Central memory CD8-positive, alpha-beta T cell (primary cell): ENCODE measurements at regions not wholly inside any gene's neighbourhood (a gene's known extent, or its start where the extent isn't known, plus 50 kb on each side); places are given as distances from the start of the nearest gene placed in this dataset.
"Not testable (repeated sequence)": the region's sequence is repeated elsewhere in the genome, so short reads cannot be mapped to it uniquely, and the experiment has no call there.

Experiments
- ATAC-seq: fragments of 150-1000 bp; cut with Tn5 transposase; replicated peaks from 2 replicates; pipeline ENCODE4 v1.10.0; 2022; ENCODE audit warnings: mild to moderate bottlenecking, moderate FRiP score, moderate number of reproducible peaks; ENCODE audit not compliant: poor library complexity, severe bottlenecking; ENCODE audit errors: extremely low read depth
- DNase-seq, 2 donors: peaks; one replicate each; pipeline ENCODE4 v3.0.0; 2021; ENCODE audit warnings: low spot score in 2 of 2
- H3K27ac Mint-ChIP-seq: one replicate; pipeline ENCODE4 v1.8.0; 2022; ENCODE audit warnings: low read depth, mild to moderate bottlenecking, moderate library complexity, mixed read lengths
- H3K27me3 Mint-ChIP-seq: one replicate; pipeline ENCODE4 v1.8.0; 2022; ENCODE audit warnings: mixed read lengths
- H3K36me3 Mint-ChIP-seq: one replicate; pipeline ENCODE4 v1.8.0; 2022; ENCODE audit warnings: mild to moderate bottlenecking, moderate library complexity, mixed read lengths; ENCODE audit not compliant: insufficient read depth
- H3K4me1 Mint-ChIP-seq: one replicate; pipeline ENCODE4 v1.8.0; 2022; ENCODE audit warnings: mixed read lengths
- H3K4me3 Mint-ChIP-seq: one replicate; pipeline ENCODE4 v1.8.0; 2022; ENCODE audit warnings: mild to moderate bottlenecking, moderate library complexity, mixed read lengths
- H3K9me3 Mint-ChIP-seq: one replicate; pipeline ENCODE4 v1.8.0; 2022; ENCODE audit warnings: mixed read lengths

- ATAC-seq (no peak), DNase-seq (no peak)
- Mint-ChIP-seq H3K36me3 (no peaks in the 10 kb centered on the region), H3K4me1 (no peaks in the 10 kb centered on the region), H3K9me3 (no peaks in the 10 kb centered on the region), H3K27ac (no peak overlapping the region), H3K4me3 (no peak overlapping the region), H3K27me3 (no peaks in the 10 kb centered on the region)
These were observed 190.2 kb upstream of the MYO3A start for GRCh38 chr10:25743832-25744231.

GRCh38 chr10:25744574-25744973 lies 189.5 kb upstream of the MYO3A start:
- H3K4me3 Mint-ChIP-seq, result no peak overlapping the region

GRCh38 chr10:25745976-25746375 lies 188.1 kb upstream of the MYO3A start:
- DNase-seq, result no peak
- Mint-ChIP-seq H3K4me1 (no peaks in the 10 kb centered on the region), H3K4me3 (no peak overlapping the region), H3K27ac (no peak overlapping the region), H3K27me3 (no peaks in the 10 kb centered on the region), H3K9me3 (no peaks in the 10 kb centered on the region), H3K36me3 (no peaks in the 10 kb centered on the region)
- no peak for ATAC-seq

More at GRCh38 chr10:25744574-25744973, 189.5 kb upstream of the MYO3A start:
- no peaks in the 10 kb centered on the region for H3K27me3 Mint-ChIP-seq
- H3K4me1 Mint-ChIP-seq, result no peaks in the 10 kb centered on the region
- no peaks in the 10 kb centered on the region for H3K9me3 Mint-ChIP-seq
- no peaks in the 10 kb centered on the region for H3K36me3 Mint-ChIP-seq
- no peak for ATAC-seq
- no peak for DNase-seq
- no peak overlapping the region for H3K27ac Mint-ChIP-seq

- ATAC-seq (no peak), DNase-seq (no peak)
- Mint-ChIP-seq H3K27ac (no peak overlapping the region), H3K4me3 (no peak overlapping the region), H3K9me3 (no peaks in the 10 kb centered on the region), H3K36me3 (no peaks in the 10 kb centered on the region), H3K4me1 (no peaks in the 10 kb centered on the region), H3K27me3 (no peaks in the 10 kb centered on the region)
These were observed 186.9 kb upstream of the MYO3A start for GRCh38 chr10:25747084-25747483.

GRCh38 chr10:25748509-25748908 lies 185.5 kb upstream of the MYO3A start:
- no peak for DNase-seq

GRCh38 chr10:25753776-25754175 lies 180.3 kb upstream of the MYO3A start:
- no peaks in the 10 kb centered on the region for H3K9me3 Mint-ChIP-seq
- no peak for ATAC-seq

More at GRCh38 chr10:25748509-25748908, 185.5 kb upstream of the MYO3A start:
- ATAC-seq, result no peak
- H3K4me1 Mint-ChIP-seq, result no peaks in the 10 kb centered on the region
- no peak overlapping the region for H3K27ac Mint-ChIP-seq
- no peaks in the 10 kb centered on the region for H3K27me3 Mint-ChIP-seq
- no peaks in the 10 kb centered on the region for H3K9me3 Mint-ChIP-seq
- H3K36me3 Mint-ChIP-seq, result no peaks in the 10 kb centered on the region
- H3K4me3 Mint-ChIP-seq, result no peak overlapping the region

GRCh38 chr10:25755874-25756273 lies 178.2 kb upstream of the MYO3A start:
- H3K27ac Mint-ChIP-seq, ATAC-seq, H3K36me3 Mint-ChIP-seq, H3K9me3 Mint-ChIP-seq, DNase-seq, H3K27me3 Mint-ChIP-seq, H3K4me3 Mint-ChIP-seq, H3K4me1 Mint-ChIP-seq: not testable (repeated sequence)

More at GRCh38 chr10:25753776-25754175, 180.3 kb upstream of the MYO3A start:
- H3K27ac Mint-ChIP-seq, result no peak overlapping the region
- no peaks in the 10 kb centered on the region for H3K36me3 Mint-ChIP-seq
- no peak for DNase-seq
- H3K27me3 Mint-ChIP-seq, result no peaks in the 10 kb centered on the region
- H3K4me3 Mint-ChIP-seq, result no peak overlapping the region
- no peaks in the 10 kb centered on the region for H3K4me1 Mint-ChIP-seq

- no peak overlapping the region for H3K4me3 Mint-ChIP-seq
- H3K9me3 Mint-ChIP-seq, result no peaks in the 10 kb centered on the region
- no peaks in the 10 kb centered on the region for H3K36me3 Mint-ChIP-seq
- ATAC-seq (no peak), DNase-seq (no peak)
- no peaks in the 10 kb centered on the region for H3K4me1 Mint-ChIP-seq
- H3K27ac Mint-ChIP-seq, result no peak overlapping the region
- no peaks in the 10 kb centered on the region for H3K27me3 Mint-ChIP-seq
These were observed 177.2 kb upstream of the MYO3A start for GRCh38 chr10:25756784-25757183.

- ATAC-seq (no peak), DNase-seq (no peak)
- H3K9me3 Mint-ChIP-seq, result no peaks in the 10 kb centered on the region
- no peaks in the 10 kb centered on the region for H3K27me3 Mint-ChIP-seq
- H3K27ac Mint-ChIP-seq, result no peak overlapping the region
- no peak overlapping the region for H3K4me3 Mint-ChIP-seq
- no peaks in the 10 kb centered on the region for H3K4me1 Mint-ChIP-seq
- no peaks in the 10 kb centered on the region for H3K36me3 Mint-ChIP-seq
These were observed 176.0 kb upstream of the MYO3A start for GRCh38 chr10:25758041-25758457.

GRCh38 chr10:25758511-25758910 lies 175.5 kb upstream of the MYO3A start:
- Mint-ChIP-seq H3K27ac (no peak overlapping the region), H3K36me3 (no peaks in the 10 kb centered on the region), H3K9me3 (no peaks in the 10 kb centered on the region), H3K4me3 (no peak overlapping the region), H3K4me1 (no peaks in the 10 kb centered on the region), H3K27me3 (no peaks in the 10 kb centered on the region)
- DNase-seq (no peak), ATAC-seq (no peak)

- no peaks in the 10 kb centered on the region for H3K36me3 Mint-ChIP-seq
- H3K9me3 Mint-ChIP-seq, result peaks cover 7% of the 10 kb centered on the region
- DNase-seq, result no peak
- H3K27me3 Mint-ChIP-seq, result peaks cover 10% of the 10 kb centered on the region
- no peaks in the 10 kb centered on the region for H3K4me1 Mint-ChIP-seq
- H3K4me3 Mint-ChIP-seq, result no peak overlapping the region
- ATAC-seq, result no peak
- H3K27ac Mint-ChIP-seq, result no peak overlapping the region
These were observed 172.1 kb upstream of the MYO3A start for GRCh38 chr10:25761937-25762336.

GRCh38 chr10:25766213-25766612 lies 167.8 kb upstream of the MYO3A start:
- DNase-seq (no peak), ATAC-seq (no peak)
- H3K9me3 Mint-ChIP-seq, result peaks cover 7% of the 10 kb centered on the region
- H3K27me3 Mint-ChIP-seq, result peaks cover 10% of the 10 kb centered on the region
- H3K4me1 Mint-ChIP-seq, result no peaks in the 10 kb centered on the region
- H3K27ac Mint-ChIP-seq, result no peak overlapping the region
- H3K4me3 Mint-ChIP-seq, result no peak overlapping the region
- H3K36me3 Mint-ChIP-seq, result no peaks in the 10 kb centered on the region

- Mint-ChIP-seq H3K9me3 (peaks cover 7% of the 10 kb centered on the region), H3K36me3 (no peaks in the 10 kb centered on the region), H3K4me1 (no peaks in the 10 kb centered on the region), H3K27ac (no peak overlapping the region), H3K4me3 (no peak overlapping the region), H3K27me3 (peaks cover 10% of the 10 kb centered on the region)
- no peak for DNase-seq
- no peak for ATAC-seq
These were observed 167.3 kb upstream of the MYO3A start for GRCh38 chr10:25766687-25767221.

GRCh38 chr10:25768167-25768566 lies 165.9 kb upstream of the MYO3A start:
- H3K4me1 Mint-ChIP-seq, result no peaks in the 10 kb centered on the region
- no peak overlapping the region for H3K4me3 Mint-ChIP-seq
- H3K36me3 Mint-ChIP-seq, result no peaks in the 10 kb centered on the region
- ATAC-seq, result no peak
- H3K9me3 Mint-ChIP-seq, result peaks cover 8% of the 10 kb centered on the region
- H3K27ac Mint-ChIP-seq, result no peak overlapping the region
- peaks cover 10% of the 10 kb centered on the region for H3K27me3 Mint-ChIP-seq
- no peak for DNase-seq
